DMS114 treated with DMSO at 0.1 percent for 48 hours (cell line): ENCODE measurements at regions not wholly inside any gene's neighbourhood (a gene's known extent, or its start where the extent isn't known, plus 50 kb on each side); places are given as distances from the start of the nearest gene placed in this dataset.
A peak's percentile ranks its signal among the peaks of the same experiment; 100 is the strongest.

Experiments
- DNase-seq: peaks from one replicate; lab custom pipeline; 2025; ENCODE audit not compliant: unreplicated experiment; lab: John Stamatoyannopoulos, UW

GRCh38 chr5:54854883-54855581 lies 130.4 kb downstream of the ESM1 start:
- no peak for DNase-seq

DNA sequence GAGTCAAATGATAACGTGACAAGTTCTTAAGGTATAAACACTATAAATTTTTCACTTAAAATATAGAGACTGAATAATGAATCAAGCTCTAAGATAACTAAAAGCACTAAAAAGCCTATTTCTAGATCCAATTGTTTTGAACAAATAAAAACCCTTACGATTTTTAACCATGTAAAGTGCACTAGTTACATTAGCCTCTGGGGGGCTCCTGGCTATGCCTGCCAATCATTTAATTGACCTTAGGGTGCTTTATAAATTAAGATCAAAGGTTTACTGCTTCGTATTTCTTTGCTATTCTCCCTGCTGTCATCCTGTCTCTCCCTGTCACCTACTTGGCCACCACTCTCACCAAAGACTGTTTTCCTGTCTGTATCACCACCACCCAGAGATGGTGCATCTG lies 133.4 kb downstream of the ESM1 start:
- no peak for DNase-seq

GRCh38 chr5:54851449-54851848 lies 133.9 kb downstream of the ESM1 start:
- DNase-seq, result no peak

GRCh38 chr5:54848581-54848980 lies 136.8 kb downstream of the ESM1 start:
- no peak for DNase-seq

DNA sequence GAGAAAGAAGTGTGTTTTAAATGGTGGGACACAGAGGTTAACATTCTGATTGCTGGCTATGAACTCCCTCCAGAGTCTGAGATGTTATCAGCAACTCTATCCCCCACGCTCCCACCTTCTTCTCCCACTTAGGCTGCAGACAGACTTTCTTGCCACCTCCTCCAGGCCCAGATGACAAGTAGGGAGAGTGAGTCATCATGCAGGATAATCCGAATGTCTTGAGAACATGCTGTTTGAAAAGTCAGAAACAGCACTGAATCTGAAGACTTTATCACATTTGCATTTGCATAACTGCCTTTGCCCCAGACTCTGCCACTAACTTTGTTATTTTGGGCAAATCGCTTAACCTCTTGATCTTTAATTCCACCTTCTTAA lies 139.8 kb downstream of the ESM1 start:
- no peak for DNase-seq

DNA sequence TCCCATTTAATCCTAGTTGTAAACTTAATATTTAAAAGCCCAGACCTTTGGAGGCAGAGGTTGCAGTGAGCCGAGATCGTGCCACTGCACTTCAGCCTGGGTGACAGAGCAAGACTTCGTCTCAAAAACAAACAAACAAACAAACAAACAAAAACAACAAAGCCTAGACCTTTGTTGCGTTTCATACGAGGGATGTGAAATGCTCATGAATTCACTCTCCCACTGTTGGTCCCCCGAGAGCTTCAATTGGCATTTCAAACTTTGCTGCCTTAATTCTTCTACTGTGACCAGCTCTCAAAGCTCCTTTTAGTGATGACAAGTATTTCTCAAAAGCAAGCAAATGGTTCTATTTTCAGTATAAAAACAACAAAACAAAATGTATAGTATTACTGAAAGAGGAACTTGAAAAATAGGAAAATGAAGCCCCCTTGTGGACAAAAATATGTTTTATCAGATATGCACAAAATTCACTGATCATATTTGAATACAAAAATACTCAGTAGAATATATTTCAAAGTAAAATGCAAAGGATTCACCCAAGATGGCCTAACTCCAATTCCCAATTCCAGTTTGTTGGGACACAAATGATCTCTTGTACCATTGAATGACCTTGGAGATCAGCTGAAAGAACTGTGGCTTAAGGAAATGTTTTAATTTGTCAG lies 140.4 kb downstream of the ESM1 start:
- peak; percentile 42 for DNase-seq

DNA sequence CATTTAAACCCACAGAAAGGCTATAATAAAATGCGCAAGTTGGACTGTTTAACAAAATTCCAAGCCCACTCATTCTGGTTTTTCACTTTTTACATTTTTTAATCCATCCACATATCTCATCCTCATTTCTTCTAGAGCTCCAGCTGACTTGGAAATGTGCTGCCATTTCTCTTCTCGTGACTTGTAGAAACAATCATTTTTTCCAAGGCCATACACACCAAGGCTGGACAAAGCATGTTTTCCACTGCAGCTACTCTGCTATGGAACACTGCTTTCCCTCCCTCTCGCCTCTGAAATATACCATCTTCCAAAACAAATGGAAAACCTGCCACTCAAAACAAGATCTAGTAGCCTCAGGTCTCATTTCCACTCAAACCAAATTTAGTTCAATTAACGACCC lies 141.1 kb downstream of the ESM1 start:
- no peak for DNase-seq

DNA sequence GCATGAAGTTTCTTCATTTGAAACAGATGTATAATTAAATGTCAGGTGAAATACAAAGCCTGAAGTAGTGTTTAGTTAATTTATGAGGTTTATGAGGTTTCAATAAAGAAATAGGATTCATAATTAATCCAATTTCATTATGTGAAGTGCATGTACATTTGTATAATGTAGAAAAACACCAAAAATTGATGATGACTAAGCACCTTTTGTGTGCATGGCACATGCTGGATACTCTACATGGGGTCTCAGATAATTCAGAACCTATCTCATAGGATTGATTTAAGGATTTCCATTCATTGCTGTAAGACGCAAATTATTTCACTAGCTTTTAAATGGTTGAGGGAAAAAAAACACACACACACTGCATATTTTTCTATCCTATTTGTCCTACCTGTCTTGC lies 143.9 kb downstream of the ESM1 start:
- DNase-seq, result no peak

DNA sequence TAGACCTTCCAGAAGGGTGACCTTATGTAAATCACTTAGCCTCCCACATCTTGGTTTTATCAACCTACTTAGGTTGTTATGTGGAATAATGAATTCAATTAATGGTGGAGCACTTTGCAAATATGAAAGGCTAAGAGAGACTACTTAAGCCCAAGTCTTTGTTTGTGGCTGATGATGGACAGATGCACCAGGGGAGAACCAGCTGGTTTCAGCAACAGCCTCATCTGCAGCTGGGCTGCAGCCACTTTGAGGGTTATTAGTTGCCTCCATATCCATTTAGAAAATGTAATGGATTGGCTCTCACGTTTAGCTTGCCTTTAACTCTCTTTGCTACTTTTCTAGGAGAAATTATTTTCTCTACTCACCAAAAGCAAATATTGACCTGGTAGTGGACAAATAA lies 146.6 kb downstream of the ESM1 start:
- DNase-seq, result no peak

DNA sequence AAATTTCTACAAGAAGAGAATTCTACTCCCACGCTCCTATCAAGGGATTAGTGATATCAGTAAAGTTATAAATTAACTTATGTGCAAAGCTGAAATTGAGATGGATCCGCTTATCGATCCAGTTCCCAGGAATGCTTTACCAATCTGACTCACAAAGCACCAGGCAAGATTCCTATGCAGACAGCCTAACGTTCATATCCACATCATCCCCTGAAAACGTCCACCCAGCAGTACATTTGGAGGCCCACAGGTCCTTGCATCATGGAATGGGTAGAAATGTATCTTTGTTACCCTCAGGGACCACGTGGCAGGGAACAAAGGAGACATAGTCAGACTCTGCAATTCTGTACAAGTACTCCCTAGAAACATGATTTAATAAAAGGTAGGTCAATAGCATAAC lies 147.4 kb downstream of the ESM1 start:
- no peak for DNase-seq

DNA sequence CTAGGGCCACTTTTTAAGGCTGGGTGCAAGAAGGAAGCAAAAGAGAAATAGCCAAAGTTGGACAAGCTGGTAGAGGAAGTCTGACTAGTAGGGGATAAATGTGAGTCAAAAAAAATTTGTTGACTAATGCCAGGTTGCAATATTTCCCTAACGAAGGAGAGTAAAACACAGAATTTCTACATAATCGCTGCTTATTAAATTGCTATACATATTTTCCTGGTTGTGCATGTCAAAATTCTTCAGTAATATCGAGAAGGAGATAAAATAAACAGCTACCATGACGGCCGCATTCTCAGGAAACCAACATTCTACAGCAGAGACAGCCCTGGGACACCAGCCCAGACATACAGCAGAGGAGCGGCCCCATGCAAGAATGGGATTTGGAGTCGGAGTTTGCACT lies 148.3 kb downstream of the ESM1 start:
- no peak for DNase-seq

DNA sequence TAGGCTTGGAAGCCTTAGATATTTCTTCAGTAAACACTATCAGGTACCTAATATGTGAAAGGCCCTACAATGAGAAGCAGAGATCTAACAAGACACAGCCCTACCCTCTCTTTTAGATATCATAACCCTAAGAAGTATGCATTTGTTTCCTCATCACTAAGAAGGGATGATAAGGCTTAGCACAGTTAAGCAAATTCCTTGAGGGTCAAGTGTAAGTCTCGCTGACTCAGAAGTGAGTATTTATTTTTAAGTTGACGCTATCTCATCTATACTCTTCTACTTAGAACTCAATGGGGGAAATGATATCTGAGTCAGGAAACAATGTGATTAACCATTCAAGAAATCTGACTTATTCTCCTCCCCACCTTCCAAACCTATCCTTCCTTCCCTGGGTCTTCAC lies 149.7 kb downstream of the ESM1 start:
- no peak for DNase-seq

DNA sequence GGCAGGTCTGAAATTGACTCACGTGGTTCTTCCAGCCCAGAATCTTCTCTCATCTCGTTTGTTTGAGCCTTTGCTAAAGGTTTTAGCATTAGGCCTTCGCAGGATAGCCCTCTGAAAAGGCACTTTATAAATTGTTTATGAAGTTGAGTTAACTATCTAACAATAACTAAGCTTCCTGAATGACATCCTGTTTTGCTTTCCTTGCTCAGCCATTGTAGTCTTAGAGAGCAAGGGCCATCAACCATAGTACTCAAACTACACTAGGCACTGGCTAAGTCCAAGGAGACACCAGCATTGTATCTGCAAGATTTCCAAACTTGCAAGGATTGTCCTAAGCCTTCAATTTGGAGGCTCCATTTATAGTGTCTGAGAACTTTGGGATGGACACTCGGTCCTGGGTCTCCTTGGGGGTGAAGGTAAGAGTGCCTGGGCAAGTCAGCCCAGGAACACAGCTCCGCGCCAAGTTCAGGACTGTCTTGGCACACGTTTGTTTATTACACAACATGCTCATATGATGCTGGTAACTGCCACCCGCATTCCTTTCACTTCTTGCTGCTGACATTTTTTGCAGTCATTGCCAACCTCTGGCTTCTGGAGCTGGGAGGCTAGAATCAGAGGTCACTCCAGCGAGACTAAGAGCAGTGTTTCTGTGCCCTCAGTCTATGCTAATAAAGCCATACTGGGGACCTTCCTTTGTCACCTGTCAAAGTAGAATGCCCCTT lies 151.1 kb downstream of the ESM1 start:
- DNase-seq, result no peak

- no peak for DNase-seq
Measured at GRCh38 chr5:54833590-54833989, 151.8 kb downstream of the ESM1 start.

DNA sequence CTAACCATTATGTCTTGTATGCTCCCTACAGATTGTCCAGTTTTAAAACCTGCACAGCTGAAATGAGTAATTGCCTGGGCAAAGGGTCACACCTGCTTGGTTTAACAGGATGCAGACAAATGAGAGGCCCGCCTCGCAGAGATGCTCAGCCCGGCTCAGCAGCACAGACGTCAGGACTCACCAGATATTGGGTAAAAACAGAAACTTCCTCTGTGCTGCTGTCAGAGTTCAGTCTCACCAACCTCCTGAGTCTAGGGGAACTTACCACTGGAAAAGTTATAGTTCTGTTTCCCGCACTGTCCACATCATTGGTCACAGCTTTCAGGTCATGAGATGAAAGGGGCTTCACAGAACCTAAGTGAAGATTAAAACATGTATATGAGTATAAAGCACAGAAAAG lies 152.5 kb downstream of the ESM1 start:
- no peak for DNase-seq

- no peak for DNase-seq
Measured at GRCh38 chr5:54832045-54832444, 153.3 kb downstream of the ESM1 start.

- no peak for DNase-seq
Measured at GRCh38 chr5:54831233-54831632, 154.2 kb downstream of the ESM1 start.

- no peak for DNase-seq
Measured at GRCh38 chr5:54829676-54830535, 155.5 kb downstream of the ESM1 start.

DNA sequence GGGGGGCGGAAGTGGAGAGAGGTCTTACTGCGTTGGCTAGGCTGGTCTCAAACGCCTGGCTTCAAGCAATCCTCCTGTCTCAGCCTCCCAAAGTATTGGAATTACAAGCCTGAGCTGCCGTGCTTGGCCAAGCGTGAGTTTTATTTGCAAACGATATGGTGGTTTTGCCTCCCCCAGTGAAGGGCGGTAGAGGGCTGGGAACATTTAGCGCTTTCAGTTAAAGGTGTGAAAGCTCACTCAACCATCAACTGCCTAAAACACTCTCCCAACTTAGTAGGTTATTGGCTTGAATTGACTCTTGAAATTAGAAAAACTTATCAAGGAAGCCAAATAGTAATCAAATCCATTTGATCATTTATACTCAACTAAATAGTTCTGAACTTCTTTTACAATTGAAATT lies 156.3 kb downstream of the ESM1 start:
- no peak for DNase-seq

DNA sequence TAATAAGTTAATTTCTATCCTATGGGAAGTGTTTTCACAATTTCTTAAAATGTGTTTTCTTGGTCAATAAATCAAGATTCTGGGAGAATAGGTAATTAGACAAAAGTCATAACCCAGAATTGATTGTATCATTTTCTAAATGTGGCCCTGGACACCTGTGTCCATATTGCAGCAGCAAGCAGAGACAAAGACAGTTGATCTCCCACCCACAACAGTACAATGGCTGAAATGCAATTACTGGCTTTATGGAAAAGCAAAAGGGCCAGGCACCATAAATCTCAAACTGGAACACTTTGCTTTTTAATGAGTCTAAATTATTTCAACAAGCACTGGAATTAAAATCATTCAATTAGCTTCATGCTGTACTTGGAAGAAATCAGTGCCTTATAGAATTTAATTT lies 157.2 kb downstream of the ESM1 start:
- DNase-seq, result no peak

DNA sequence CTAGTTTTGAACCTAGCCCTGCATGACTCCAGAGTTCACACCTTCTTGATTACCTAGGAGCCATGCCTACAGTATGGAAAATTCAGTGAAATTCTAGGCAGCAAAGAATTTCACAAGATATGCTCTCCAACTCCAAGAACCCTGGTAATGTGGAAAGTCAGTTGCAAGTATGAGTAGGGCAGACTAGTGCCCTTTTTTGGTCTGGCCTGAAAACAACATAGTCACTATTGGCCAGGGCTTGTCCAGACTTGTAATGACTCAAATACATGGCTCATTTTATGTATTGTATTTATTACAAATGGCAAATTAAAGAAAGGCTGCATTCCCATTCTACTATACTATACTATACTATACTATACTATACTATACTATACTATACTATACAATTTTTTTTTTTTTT lies 160.4 kb downstream of the ESM1 start:
- DNase-seq, result no peak

GRCh38 chr5:54823006-54823405 lies 162.4 kb downstream of the ESM1 start:
- DNase-seq, result no peak
